Neural progenitor cell (in vitro differentiated cells): ENCODE measurements at regions not wholly inside any gene's neighbourhood (a gene's known extent, or its start where the extent isn't known, plus 50 kb on each side); places are given as distances from the start of the nearest gene placed in this dataset.

Experiments used
- DNase-seq: peaks from one replicate; pipeline ENCODE4 v3.0.0-alpha.2; 2016; ENCODE audit warnings: low spot score
- H2AFZ ChIP-seq: fragments of 200-600 bp; sonication (generic); replicated peaks from 2 replicates; pipeline ENCODE4 v1.6.1; 2016; ENCODE audit warnings: antibody characterized with exemption
- H3F3A ChIP-seq: fragments of 200-600 bp; sonication (generic); 2 replicates; pipeline ENCODE4 v1.6.1; 2016; ENCODE audit warnings: antibody characterized with exemption, low read depth
- H3K27ac ChIP-seq: fragments of 200-600 bp; sonication (generic); 2 replicates; pipeline ENCODE4 v1.5.1; 2016; ENCODE audit warnings: mild to moderate bottlenecking
- H3K27me3 ChIP-seq: fragments of 200-600 bp; sonication (generic); 2 replicates; pipeline ENCODE4 v1.6.1; 2016; ENCODE audit warnings: mild to moderate bottlenecking, moderate library complexity
- H3K36me3 ChIP-seq: fragments of 200-600 bp; sonication (generic); 2 replicates; pipeline ENCODE4 v1.5.1; 2016
- H3K4me1 ChIP-seq: fragments of 200-600 bp; sonication (generic); 2 replicates; pipeline ENCODE4 v1.6.1; 2016; ENCODE audit warnings: mixed run types
- H3K4me2 ChIP-seq: fragments of 200-600 bp; sonication (generic); 2 replicates; pipeline ENCODE4 v1.6.1; 2016
- H3K4me3 ChIP-seq: fragments of 200-600 bp; sonication (generic); 2 replicates; pipeline ENCODE4 v1.5.1; 2016
- H3K79me2 ChIP-seq: fragments of 200-600 bp; sonication (generic); 2 replicates; pipeline ENCODE4 v1.6.1; 2016; ENCODE audit warnings: low read depth
- H3K9ac ChIP-seq: fragments of 200-600 bp; sonication (generic); 2 replicates; pipeline ENCODE4 v1.6.1; 2016
- H3K9me3 ChIP-seq: fragments of 200-600 bp; sonication (generic); 2 replicates; pipeline ENCODE4 v1.5.1; 2016; ENCODE audit warnings: low read depth
- H4K20me1 ChIP-seq: fragments of 200-600 bp; sonication (generic); 2 replicates; pipeline ENCODE4 v1.6.1; 2016; ENCODE audit warnings: low read depth
- H3K27ac Mint-ChIP-seq: 3 replicates; pipeline ENCODE4 v1.8.0; 2021; ENCODE audit warnings: mixed read lengths
- H3K27me3 Mint-ChIP-seq: 2 replicates; pipeline ENCODE4 v1.8.0; 2022; ENCODE audit warnings: low read depth, mild to moderate bottlenecking, inconsistent platforms, moderate library complexity, mixed read lengths; ENCODE audit not compliant: insufficient read depth
- H3K36me3 Mint-ChIP-seq: 3 replicates; pipeline ENCODE4 v1.8.0; 2021; ENCODE audit warnings: mixed read lengths
- H3K4me1 Mint-ChIP-seq: 3 replicates; pipeline ENCODE4 v1.8.0; 2021; ENCODE audit warnings: mixed read lengths
- H3K4me3 Mint-ChIP-seq: 3 replicates; pipeline ENCODE4 v1.8.0; 2021; ENCODE audit warnings: mild to moderate bottlenecking, moderate library complexity, mixed read lengths
- H3K9me3 Mint-ChIP-seq: 3 replicates; pipeline ENCODE4 v1.8.0; 2020; ENCODE audit warnings: mixed read lengths
- EZH2 ChIP-seq: fragments of 200-600 bp; sonication (generic); IDR thresholded peaks from 2 replicates; pipeline ENCODE4 v1.6.1; 2017; ENCODE audit warnings: antibody characterized with exemption, mild to moderate bottlenecking, moderate library complexity
- EZH2phosphoT487 ChIP-seq: fragments of 200-600 bp; sonication (generic); IDR thresholded peaks from 2 replicates; pipeline ENCODE4 v1.6.1; 2017; ENCODE audit warnings: antibody characterized with exemption
- TF ChIP-seq, protein P1 (sequence below): fragments of 200-600 bp; sonication (generic); IDR thresholded peaks from 2 replicates; pipeline ENCODE4 v1.5.1; 2017; ENCODE audit warnings: antibody characterized with exemption, mild to moderate bottlenecking

- no peaks in the 10 kb centered on the region for H3K79me2 ChIP-seq
- no peaks in the 10 kb centered on the region for H3F3A ChIP-seq
- Mint-ChIP-seq H3K4me1 (peaks cover 4% of the 10 kb centered on the region), H3K27me3 (peaks cover 6% of the 10 kb centered on the region), H3K4me3 (no peak overlapping the region), H3K36me3 (no peaks in the 10 kb centered on the region), H3K27ac (peak overlapping the region; percentile 8), H3K9me3 (no peaks in the 10 kb centered on the region)
- no peaks in the 10 kb centered on the region for H3K9me3 ChIP-seq
- DNase-seq = no peak
- no peaks in the 10 kb centered on the region for H3K36me3 ChIP-seq
- no peaks in the 10 kb centered on the region for H3K4me1 ChIP-seq
- no peak for TF ChIP-seq EZH2phosphoT487
- TF ChIP-seq, protein P1, sequence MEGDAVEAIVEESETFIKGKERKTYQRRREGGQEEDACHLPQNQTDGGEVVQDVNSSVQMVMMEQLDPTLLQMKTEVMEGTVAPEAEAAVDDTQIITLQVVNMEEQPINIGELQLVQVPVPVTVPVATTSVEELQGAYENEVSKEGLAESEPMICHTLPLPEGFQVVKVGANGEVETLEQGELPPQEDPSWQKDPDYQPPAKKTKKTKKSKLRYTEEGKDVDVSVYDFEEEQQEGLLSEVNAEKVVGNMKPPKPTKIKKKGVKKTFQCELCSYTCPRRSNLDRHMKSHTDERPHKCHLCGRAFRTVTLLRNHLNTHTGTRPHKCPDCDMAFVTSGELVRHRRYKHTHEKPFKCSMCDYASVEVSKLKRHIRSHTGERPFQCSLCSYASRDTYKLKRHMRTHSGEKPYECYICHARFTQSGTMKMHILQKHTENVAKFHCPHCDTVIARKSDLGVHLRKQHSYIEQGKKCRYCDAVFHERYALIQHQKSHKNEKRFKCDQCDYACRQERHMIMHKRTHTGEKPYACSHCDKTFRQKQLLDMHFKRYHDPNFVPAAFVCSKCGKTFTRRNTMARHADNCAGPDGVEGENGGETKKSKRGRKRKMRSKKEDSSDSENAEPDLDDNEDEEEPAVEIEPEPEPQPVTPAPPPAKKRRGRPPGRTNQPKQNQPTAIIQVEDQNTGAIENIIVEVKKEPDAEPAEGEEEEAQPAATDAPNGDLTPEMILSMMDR = no peak
- no peak for TF ChIP-seq EZH2
- H3K9ac ChIP-seq = no peak overlapping the region
- no peaks in the 10 kb centered on the region for H3K27me3 ChIP-seq
- H4K20me1 ChIP-seq = no peaks in the 10 kb centered on the region
- no peak overlapping the region for H3K4me3 ChIP-seq
- no peak overlapping the region for H3K4me2 ChIP-seq
- no peak overlapping the region for H2AFZ ChIP-seq
- H3K27ac ChIP-seq = no peak overlapping the region
Observed at GRCh38 chr13:76820759-76821158, 65.4 kb downstream of the KCTD12 start.

DNA sequence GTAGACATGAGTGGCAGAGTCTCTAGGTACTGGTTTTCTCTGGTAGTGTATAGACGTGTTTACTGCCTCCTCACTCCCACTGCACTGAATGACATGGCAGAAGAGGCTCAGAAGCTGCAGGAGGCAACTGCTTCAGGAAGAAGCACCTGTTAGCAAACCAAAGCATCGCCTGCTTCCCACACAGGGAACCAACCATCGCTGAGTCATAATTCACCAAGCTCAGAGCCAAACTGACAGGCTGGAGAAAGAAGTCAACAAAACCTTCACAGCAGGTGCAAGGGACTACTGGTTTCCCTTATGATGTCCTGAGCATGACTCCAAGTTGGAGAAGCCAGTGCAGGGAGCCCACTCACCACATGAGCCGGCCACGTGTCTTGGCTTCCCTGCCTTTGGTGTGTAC is 69.8 kb downstream of the KCTD12 start:
- Mint-ChIP-seq H3K27ac (no peak overlapping the region), H3K27me3 (peaks cover 5% of the 10 kb centered on the region), H3K4me3 (no peak overlapping the region), H3K36me3 (no peaks in the 10 kb centered on the region), H3K9me3 (no peaks in the 10 kb centered on the region), H3K4me1 (no peaks in the 10 kb centered on the region)
- Histone ChIP-seq H3K4me2 (no peak overlapping the region), H3F3A (no peaks in the 10 kb centered on the region), H3K27ac (no peak overlapping the region), H3K9me3 (no peaks in the 10 kb centered on the region), H4K20me1 (no peaks in the 10 kb centered on the region), H3K27me3 (no peaks in the 10 kb centered on the region), H3K4me3 (no peak overlapping the region), H3K79me2 (no peaks in the 10 kb centered on the region), H3K36me3 (no peaks in the 10 kb centered on the region), H3K4me1 (no peaks in the 10 kb centered on the region), H2AFZ (no peak overlapping the region), H3K9ac (no peak overlapping the region)
- DNase-seq = no peak
- TF ChIP-seq EZH2phosphoT487 (no peak), EZH2 (no peak)
- TF ChIP-seq, protein P1 = no peak

GRCh38 chr13:76815344-76815743 is 70.9 kb downstream of the KCTD12 start:
- H3K9ac ChIP-seq = no peak overlapping the region
- no peak for DNase-seq
- no peaks in the 10 kb centered on the region for H3K27me3 ChIP-seq
- Mint-ChIP-seq H3K9me3 (no peaks in the 10 kb centered on the region), H3K4me1 (no peaks in the 10 kb centered on the region), H3K27me3 (peaks cover 5% of the 10 kb centered on the region), H3K36me3 (no peaks in the 10 kb centered on the region), H3K4me3 (no peak overlapping the region), H3K27ac (no peak overlapping the region)
- TF ChIP-seq EZH2 = no peak
- no peak for TF ChIP-seq EZH2phosphoT487
- TF ChIP-seq, protein P1 = no peak
- no peaks in the 10 kb centered on the region for H3K79me2 ChIP-seq
- no peaks in the 10 kb centered on the region for H3K9me3 ChIP-seq
- no peak overlapping the region for H3K27ac ChIP-seq
- no peaks in the 10 kb centered on the region for H4K20me1 ChIP-seq
- H3K36me3 ChIP-seq = no peaks in the 10 kb centered on the region
- H2AFZ ChIP-seq = no peak overlapping the region
- H3F3A ChIP-seq = no peaks in the 10 kb centered on the region
- no peaks in the 10 kb centered on the region for H3K4me1 ChIP-seq
- H3K4me3 ChIP-seq = no peak overlapping the region
- no peak overlapping the region for H3K4me2 ChIP-seq
